ENCODE measurements at regions not wholly inside any gene's neighbourhood (a gene's known extent, or its start where the extent isn't known, plus 50 kb on each side); places are given as distances from the start of the nearest gene placed in this dataset.

DNA sequence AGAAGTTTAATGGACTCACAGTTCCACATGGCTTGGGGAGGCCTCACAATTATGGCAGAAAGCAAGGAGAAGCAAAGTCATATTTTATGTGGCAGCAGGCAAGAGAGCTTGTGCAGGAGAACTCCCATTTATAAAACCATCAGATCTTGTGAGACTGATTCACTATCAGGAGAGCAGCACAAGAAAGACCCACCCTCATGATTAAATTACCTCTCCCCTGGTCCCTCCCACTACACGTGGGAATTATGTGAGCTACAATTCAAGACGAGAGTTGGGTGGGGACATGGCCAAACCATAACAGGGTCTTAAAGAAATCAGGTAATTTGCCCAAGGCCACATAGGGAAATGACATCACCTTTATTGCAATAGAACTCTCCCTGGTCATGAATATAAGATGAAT is 1073.3 kb upstream of the ACVR2A start:
- TF ChIP-seq, protein P1, sequence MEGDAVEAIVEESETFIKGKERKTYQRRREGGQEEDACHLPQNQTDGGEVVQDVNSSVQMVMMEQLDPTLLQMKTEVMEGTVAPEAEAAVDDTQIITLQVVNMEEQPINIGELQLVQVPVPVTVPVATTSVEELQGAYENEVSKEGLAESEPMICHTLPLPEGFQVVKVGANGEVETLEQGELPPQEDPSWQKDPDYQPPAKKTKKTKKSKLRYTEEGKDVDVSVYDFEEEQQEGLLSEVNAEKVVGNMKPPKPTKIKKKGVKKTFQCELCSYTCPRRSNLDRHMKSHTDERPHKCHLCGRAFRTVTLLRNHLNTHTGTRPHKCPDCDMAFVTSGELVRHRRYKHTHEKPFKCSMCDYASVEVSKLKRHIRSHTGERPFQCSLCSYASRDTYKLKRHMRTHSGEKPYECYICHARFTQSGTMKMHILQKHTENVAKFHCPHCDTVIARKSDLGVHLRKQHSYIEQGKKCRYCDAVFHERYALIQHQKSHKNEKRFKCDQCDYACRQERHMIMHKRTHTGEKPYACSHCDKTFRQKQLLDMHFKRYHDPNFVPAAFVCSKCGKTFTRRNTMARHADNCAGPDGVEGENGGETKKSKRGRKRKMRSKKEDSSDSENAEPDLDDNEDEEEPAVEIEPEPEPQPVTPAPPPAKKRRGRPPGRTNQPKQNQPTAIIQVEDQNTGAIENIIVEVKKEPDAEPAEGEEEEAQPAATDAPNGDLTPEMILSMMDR (IDR thresholded peaks at IDR 0.05), result no peak
- TF ChIP-seq POLR2AphosphoS5 (IDR thresholded peaks at IDR 0.05), result no peak
